ENCODE measurements at regions not wholly inside any gene's neighbourhood (a gene's known extent, or its start where the extent isn't known, plus 50 kb on each side); places are given as distances from the start of the nearest gene placed in this dataset.

- no peak overlapping the region for H3K4me3 ChIP-seq
- H3K9me3 ChIP-seq = no peaks in the 10 kb centered on the region
- intact Hi-C loops (cut with DNase I) = no loop called here
- TF ChIP-seq POLR2A (IDR thresholded peaks at IDR 0.05) = no peak
- no peak for TF ChIP-seq CTCF (IDR thresholded peaks at IDR 0.05)
- no peak for TF ChIP-seq POLR2AphosphoS5 (IDR thresholded peaks at IDR 0.05; ENCODE audit: insufficient read depth in 1 of 2, low read depth in 1 of 2)
- no peak for DNase-seq (ENCODE audit: extremely low spot score in 2 of 2)
- H3K27me3 ChIP-seq = no peaks in the 10 kb centered on the region
- H3K36me3 ChIP-seq = no peaks in the 10 kb centered on the region
- no peak overlapping the region for H3K27ac ChIP-seq
- H3K4me1 ChIP-seq = no peaks in the 10 kb centered on the region
Measured at GRCh38 chr18:74005320-74006109, 142.1 kb downstream of the FBXO15 start.

- no peaks in the 10 kb centered on the region for H3K4me1 ChIP-seq
- TF ChIP-seq POLR2A (IDR thresholded peaks at IDR 0.05) (no peak), POLR2AphosphoS5 (IDR thresholded peaks at IDR 0.05; ENCODE audit: insufficient read depth in 1 of 2, low read depth in 1 of 2) (no peak), CTCF (IDR thresholded peaks at IDR 0.05) (no peak)
- no peaks in the 10 kb centered on the region for H3K27me3 ChIP-seq
- DNase-seq (ENCODE audit: extremely low spot score in 2 of 2) = no peak
- no peaks in the 10 kb centered on the region for H3K36me3 ChIP-seq
- intact Hi-C loops (cut with DNase I) = no loop called here
- H3K9me3 ChIP-seq = no peaks in the 10 kb centered on the region
- H3K4me3 ChIP-seq = no peak overlapping the region
- no peak overlapping the region for H3K27ac ChIP-seq
Measured at GRCh38 chr18:73992242-73993022, 155.2 kb downstream of the FBXO15 start.

- intact Hi-C loops (cut with DNase I) = no loop called here
Measured at GRCh38 chr18:73991570-73991969, 156.1 kb downstream of the FBXO15 start.

GRCh38 chr18:73990258-73990657 lies 157.4 kb downstream of the FBXO15 start:
- DNase-seq (ENCODE audit: extremely low spot score in 2 of 2) = no peak
- H3K27ac ChIP-seq = no peak overlapping the region
- intact Hi-C loops (cut with DNase I) = no loop called here
- no peak overlapping the region for H3K4me3 ChIP-seq
- H3K4me1 ChIP-seq = no peaks in the 10 kb centered on the region
- H3K36me3 ChIP-seq = no peaks in the 10 kb centered on the region
- TF ChIP-seq POLR2AphosphoS5 (IDR thresholded peaks at IDR 0.05; ENCODE audit: insufficient read depth in 1 of 2, low read depth in 1 of 2) (no peak), POLR2A (IDR thresholded peaks at IDR 0.05) (no peak), CTCF (IDR thresholded peaks at IDR 0.05) (no peak)
- no peaks in the 10 kb centered on the region for H3K9me3 ChIP-seq
- no peaks in the 10 kb centered on the region for H3K27me3 ChIP-seq

More at GRCh38 chr18:73991570-73991969, 156.1 kb downstream of the FBXO15 start:
- Histone ChIP-seq H3K27ac (no peak overlapping the region), H3K9me3 (no peaks in the 10 kb centered on the region), H3K36me3 (no peaks in the 10 kb centered on the region), H3K27me3 (no peaks in the 10 kb centered on the region), H3K4me3 (no peak overlapping the region), H3K4me1 (no peaks in the 10 kb centered on the region)
- TF ChIP-seq CTCF (IDR thresholded peaks at IDR 0.05) = no peak
- no peak for DNase-seq (ENCODE audit: extremely low spot score in 2 of 2)

Measured in vagina (tissue), 2 donors.